Psoas muscle (tissue), 7 donors: ENCODE measurements at regions not wholly inside any gene's neighbourhood (a gene's known extent, or its start where the extent isn't known, plus 50 kb on each side); places are given as distances from the start of the nearest gene placed in this dataset.
"Not testable (repeated sequence)": the region's sequence is repeated elsewhere in the genome, so short reads cannot be mapped to it uniquely, and the experiment has no call there.

Experiments used
- ATAC-seq, 4 donors: fragments of 200-7000 bp; cut with Tn5 transposase; one replicate each; pipeline ENCODE4 v1.9.1; 2020; ENCODE audit warnings: moderate library complexity in 3 of 4, mild to moderate bottlenecking in 2 of 4
- DNase-seq, 2 donors: peaks; one replicate each; pipeline ENCODE4 v3.0.0-alpha.2; 2020
- H3K27ac ChIP-seq: fragments of 200-600 bp; one replicate; pipeline ENCODE4 v1.8.0; 2022
- H3K27me3 ChIP-seq, 3 donors: fragments of 200-600 bp in 1 of 3; one replicate each; pipeline versions ENCODE4 v1.6.1 to v1.8.0; 2013 to 2022; ENCODE audit warnings: low read length in 2 of 3, mild to moderate bottlenecking in 2 of 3, moderate library complexity in 1 of 3; ENCODE audit not compliant: insufficient read depth in 3 of 3
- H3K36me3 ChIP-seq, 2 donors: fragments of 200-600 bp in 1 of 2; one replicate each; pipeline versions ENCODE4 v1.6.1 to v1.8.0; 2013 to 2022; ENCODE audit warnings: low read depth in 1 of 2, mild to moderate bottlenecking in 1 of 2, moderate library complexity in 1 of 2; ENCODE audit not compliant: insufficient read depth in 1 of 2
- H3K4me1 ChIP-seq: fragments of 200-600 bp; one replicate; pipeline ENCODE4 v1.8.0; 2022
- H3K4me3 ChIP-seq: fragments of 200-600 bp; one replicate; pipeline ENCODE4 v1.8.0; 2022; ENCODE audit warnings: mild to moderate bottlenecking
- H3K9me3 ChIP-seq: fragments of 200-600 bp; one replicate; pipeline ENCODE4 v1.8.0; 2022
- WGBS, 3 donors: extraction: QIAGEN DNeasy Blood & Tissue Kit; methylation state at CpG; one replicate each; pipeline versions ENCODE4 v1.1.6 to v1.1.7; 2013; 5-methylcytosine and 5-hydroxymethylcytosine counted together
- intact Hi-C, 2 donors: fragments of 100-400 bp; cut with DNase I; formaldehyde crosslinking; loops; one replicate each; pipeline versions ENCODE4 v1.11.0 to v1.14.2; 2022
- donor health status: healthy with polysubstance abuse.
- donor health status: DM: no; HTN: no; CAD: no; lungs with moderate emphysema.
- donor health status: Bipolar disorder and iron deficiency.
- donor health status: healthy.
- donor health status: DM: yes; HTN: yes; CAD: no.
- donor health status: DM: no; HTN: no; CAD: no.
- donor health status: DM: yes; HTN: yes; CAD: no.

GRCh38 chr7:128561116-128561722, 84.7 kb downstream of the METTL2B start:
- H3K27ac ChIP-seq, H3K36me3 ChIP-seq, H3K4me3 ChIP-seq, DNase-seq, H3K9me3 ChIP-seq, ATAC-seq, H3K4me1 ChIP-seq, H3K27me3 ChIP-seq, intact Hi-C loops: not testable (repeated sequence)
- 58 to 80% (median 77%) methylated on average over 3 to 4 of the region's 4 CpGs for WGBS, 3 donors

- 89 to 96% (median 96%) methylated on average over 4 to 5 of the region's 5 CpGs for WGBS, 3 donors
- H3K4me3 ChIP-seq, H3K4me1 ChIP-seq, DNase-seq, H3K27ac ChIP-seq, H3K9me3 ChIP-seq, intact Hi-C loops, H3K27me3 ChIP-seq, H3K36me3 ChIP-seq, ATAC-seq: not testable (repeated sequence)
Measured at GRCh38 chr7:128562795-128563194, 86.2 kb downstream of the METTL2B start.

GRCh38 chr7:128564123-128564700, 87.7 kb downstream of the METTL2B start:
- H3K4me1 ChIP-seq, H3K27ac ChIP-seq, H3K36me3 ChIP-seq, H3K27me3 ChIP-seq, H3K4me3 ChIP-seq, DNase-seq, ATAC-seq, intact Hi-C loops, H3K9me3 ChIP-seq: not testable (repeated sequence)
- 96 to 100% (median 97%) methylated on average over 1 of the region's 2 CpGs for WGBS, 3 donors

GRCh38 chr7:128564932-128565864, 88.7 kb downstream of the METTL2B start:
- DNase-seq, H3K4me3 ChIP-seq, H3K9me3 ChIP-seq, H3K36me3 ChIP-seq, H3K4me1 ChIP-seq, intact Hi-C loops, H3K27ac ChIP-seq, H3K27me3 ChIP-seq, ATAC-seq: not testable (repeated sequence)
- 77 to 80% (median 77%) methylated on average over 4 of the region's 4 CpGs for WGBS, 3 donors

GRCh38 chr7:128575277-128575676, 96.8 kb upstream of the GARIN1A start:
- H3K4me1 ChIP-seq, H3K9me3 ChIP-seq, DNase-seq, H3K27ac ChIP-seq, H3K4me3 ChIP-seq, ATAC-seq, H3K27me3 ChIP-seq, intact Hi-C loops: not testable (repeated sequence)
- peaks cover 0 to 25% of the 10 kb centered on the region in 2 donors for H3K36me3 ChIP-seq
- 98 to 99% (median 99%) methylated on average over 3 of the region's 3 CpGs for WGBS, 3 donors

- H3K9me3 ChIP-seq, H3K4me3 ChIP-seq, H3K4me1 ChIP-seq, DNase-seq, H3K27ac ChIP-seq, ATAC-seq, H3K27me3 ChIP-seq, intact Hi-C loops: not testable (repeated sequence)
- peaks cover 0 to 30% of the 10 kb centered on the region in 2 donors for H3K36me3 ChIP-seq
- WGBS, 3 donors = 88 to 98% (median 94%) methylated on average over 3 to 20 of the region's 27 CpGs
Measured at GRCh38 chr7:128576953-128577352, 95.1 kb upstream of the GARIN1A start.

- H3K27ac ChIP-seq, H3K9me3 ChIP-seq, H3K27me3 ChIP-seq, H3K4me1 ChIP-seq, DNase-seq, intact Hi-C loops, H3K4me3 ChIP-seq: not testable (repeated sequence)
- ATAC-seq = peak in 1 of 4 donors; percentile 24
- WGBS, 3 donors = 54 to 69% (median 64%) methylated on average over 4 of the region's 4 CpGs
- peaks cover 0 to 43% of the 10 kb centered on the region in 2 donors for H3K36me3 ChIP-seq
Measured at GRCh38 chr7:128579843-128580242, 92.2 kb upstream of the GARIN1A start.

GRCh38 chr7:128581100-128581499, 91.0 kb upstream of the GARIN1A start:
- H3K9me3 ChIP-seq, H3K4me3 ChIP-seq, H3K27me3 ChIP-seq, H3K27ac ChIP-seq, H3K4me1 ChIP-seq, intact Hi-C loops, DNase-seq: not testable (repeated sequence)
- peak in 3 of 4 donors; percentile 51 to 66 (median 66) for ATAC-seq
- H3K36me3 ChIP-seq = peaks cover 0 to 40% of the 10 kb centered on the region in 2 donors
- 89 to 93% (median 92%) methylated on average over 5 of the region's 5 CpGs for WGBS, 3 donors

- ATAC-seq = peak in 1 of 4 donors; percentile 31
- H3K27me3 ChIP-seq, H3K27ac ChIP-seq: not testable (repeated sequence)
Measured at GRCh38 chr7:128581825-128582561, 90.1 kb upstream of the GARIN1A start.

GRCh38 chr7:128586715-128587114, 85.4 kb upstream of the GARIN1A start:
- H3K27ac ChIP-seq, H3K4me1 ChIP-seq, H3K9me3 ChIP-seq, ATAC-seq, H3K4me3 ChIP-seq, H3K27me3 ChIP-seq, intact Hi-C loops, DNase-seq: not testable (repeated sequence)
- peaks cover 0 to 54% of the 10 kb centered on the region in 2 donors for H3K36me3 ChIP-seq

More at GRCh38 chr7:128581825-128582561, 90.1 kb upstream of the GARIN1A start:
- H3K9me3 ChIP-seq, DNase-seq, H3K4me3 ChIP-seq, H3K4me1 ChIP-seq, intact Hi-C loops: not testable (repeated sequence)
- WGBS, 3 donors = 68 to 75% (median 74%) methylated on average over 2 of the region's 2 CpGs
- H3K36me3 ChIP-seq = peaks cover 0 to 43% of the 10 kb centered on the region in 2 donors
